B cell (primary cell): ENCODE measurements at regions not wholly inside any gene's neighbourhood (a gene's known extent, or its start where the extent isn't known, plus 50 kb on each side); places are given as distances from the start of the nearest gene placed in this dataset.

Source experiments
- ATAC-seq: fragments of 200-7000 bp; cut with Tn5 transposase; one replicate; pipeline ENCODE4 v1.10.0; 2021; ENCODE audit warnings: low read depth, mild to moderate bottlenecking, moderate number of reproducible peaks, moderate library complexity
- CTCF ChIA-PET: fragments of 350-600 bp; sonication (Branson Sonifier 250); formaldehyde crosslinking; loops from one replicate; lab custom pipeline; 2021; ENCODE audit warnings: antibody characterized with exemption, inconsistent platforms; lab: Charles Lee
- POLR2A ChIA-PET: fragments of 350-600 bp; sonication (Branson Sonifier 250); formaldehyde crosslinking; loops from one replicate; lab custom pipeline; 2021; ENCODE audit warnings: antibody characterized with exemption; lab: Charles Lee
- DNase-seq: peaks from one replicate; pipeline ENCODE4 v3.0.0; 2013
- H2AFZ ChIP-seq: 2 replicates; pipeline ENCODE4 v1.6.1; 2012; ENCODE audit warnings: mild to moderate bottlenecking, low read depth, low read length; ENCODE audit not compliant: insufficient read depth, poor library complexity, severe bottlenecking
- H3K27ac ChIP-seq, 2 donors: 1 replicate in 1 of 2; 2 replicates in 1 of 2; pipeline ENCODE4 v1.5.1; 2012 to 2013; ENCODE audit warnings: low read length in 2 of 2, mild to moderate bottlenecking in 2 of 2, moderate library complexity in 1 of 2
- H3K27me3 ChIP-seq, 4 experiments: fragments of 200-600 bp in 1 of 4; sonication (generic) in 1 of 4; replicated peaks in 1 of 4; 1 replicate in 2 of 4; 2 replicates in 2 of 4; pipeline versions ENCODE4 v1.6.1 to v1.7.0; 2013 to 2016; ENCODE audit warnings: low read length in 3 of 4, mild to moderate bottlenecking in 2 of 4, mixed read lengths in 1 of 4, moderate library complexity in 1 of 4; ENCODE audit not compliant: insufficient read depth in 4 of 4, control insufficient read depth in 3 of 4; ENCODE audit errors: control extremely low read depth in 1 of 4
- H3K36me3 ChIP-seq, 2 experiments: replicated peaks in 1 of 2; 1 replicate in 1 of 2; 2 replicates in 1 of 2; pipeline versions ENCODE4 v1.6.1 to v1.7.1; 2013; ENCODE audit warnings: low read length in 1 of 2; ENCODE audit not compliant: insufficient read depth in 2 of 2, control insufficient read depth in 1 of 2; ENCODE audit errors: control extremely low read depth in 1 of 2, extremely low read depth in 1 of 2
- H3K4me1 ChIP-seq, 2 donors: fragments of 200-600 bp in 1 of 2; sonication (generic) in 1 of 2; 1 replicate in 1 of 2; 2 replicates in 1 of 2; pipeline versions ENCODE4 v1.5.1 to v1.6.1; 2013 to 2017; ENCODE audit warnings: low read length in 2 of 2; ENCODE audit not compliant: control insufficient read depth in 2 of 2, insufficient read depth in 2 of 2
- H3K4me2 ChIP-seq: replicated peaks from 2 replicates; pipeline ENCODE3; 2012; ENCODE audit warnings: mild to moderate bottlenecking, low read depth, low read length; ENCODE audit not compliant: poor library complexity, severe bottlenecking
- H3K4me3 ChIP-seq, 5 experiments: fragments of 200-600 bp in 1 of 5; sonication (generic) in 1 of 5; 1 replicate in 3 of 5; 2 replicates in 2 of 5; pipeline versions ENCODE4 v1.5.1 to v1.7.0; 2011 to 2016; ENCODE audit warnings: low read length in 4 of 5, mild to moderate bottlenecking in 4 of 5, low read depth in 2 of 5, control low read depth in 1 of 5, moderate library complexity in 1 of 5; ENCODE audit not compliant: insufficient read depth in 1 of 5; ENCODE audit errors: control extremely low read depth in 1 of 5, extremely low read depth in 1 of 5
- H3K79me2 ChIP-seq: fragments of 200-600 bp; sonication (generic); one replicate; pipeline ENCODE4 v1.6.0; 2016; ENCODE audit warnings: low read length; ENCODE audit not compliant: control insufficient read depth, insufficient read depth
- H3K9ac ChIP-seq: fragments of 200-600 bp; sonication (generic); 2 replicates; pipeline ENCODE4 v1.6.1; 2017; ENCODE audit warnings: mild to moderate bottlenecking, low read length, moderate library complexity
- H3K9me3 ChIP-seq, 3 donors: one replicate each; pipeline versions ENCODE4 v1.6.1 to v1.7.1; 2013; ENCODE audit warnings: low read length in 2 of 3; ENCODE audit not compliant: control insufficient read depth in 2 of 3, insufficient read depth in 1 of 3; ENCODE audit errors: control extremely low read depth in 1 of 3
- H4K20me1 ChIP-seq: 2 replicates; pipeline ENCODE4 v1.6.0; 2012; ENCODE audit warnings: mild to moderate bottlenecking, low read length; ENCODE audit not compliant: insufficient read depth, control insufficient read depth, poor library complexity, severe bottlenecking
- H3K27ac Mint-ChIP-seq: one replicate; pipeline ENCODE4 v1.8.0; 2021; ENCODE audit warnings: mixed read lengths
- H3K27me3 Mint-ChIP-seq: one replicate; pipeline ENCODE4 v1.8.0; 2021; ENCODE audit warnings: mixed read lengths
- H3K4me1 Mint-ChIP-seq: one replicate; pipeline ENCODE4 v1.8.0; 2021; ENCODE audit warnings: mixed read lengths
- H3K4me3 Mint-ChIP-seq: one replicate; pipeline ENCODE4 v1.8.0; 2021; ENCODE audit warnings: mixed read lengths
- H3K9me3 Mint-ChIP-seq: one replicate; pipeline ENCODE4 v1.8.0; 2022; ENCODE audit warnings: mixed read lengths; ENCODE audit not compliant: insufficient read depth
- CTCF ChIP-seq: fragments of 200-600 bp; IDR thresholded peaks from one replicate; pipeline ENCODE4 v1.8.0; 2022; ENCODE audit warnings: antibody characterized with exemption, mild to moderate bottlenecking
- EZH2 ChIP-seq: IDR thresholded peaks from 2 replicates; pipeline ENCODE4 v1.6.1; 2012; ENCODE audit warnings: borderline replicate concordance, low read depth, mild to moderate bottlenecking, moderate library complexity, low read length; ENCODE audit not compliant: insufficient read depth, poor library complexity, severe bottlenecking
- WGBS: methylation state at CpG from one replicate; pipeline ENCODE4 v1.1.5; 2013; ENCODE audit warnings: missing lambda C conversion rate; ENCODE audit not compliant: insufficient coverage; 5-methylcytosine and 5-hydroxymethylcytosine counted together
- intact Hi-C: fragments of 100-400 bp; cut with micrococcal nuclease; formaldehyde crosslinking; loops from one replicate; pipeline ENCODE4 v1.10.0; 2022

- Mint-ChIP-seq H3K27ac (no peak overlapping the region), H3K4me3 (no peak overlapping the region), H3K27me3 (no peaks in the 10 kb centered on the region), H3K4me1 (peaks cover 4% of the 10 kb centered on the region), H3K9me3 (peaks cover 3% of the 10 kb centered on the region)
- no peak for ATAC-seq
- H3K4me3 ChIP-seq, result no peak overlapping the region
- H3K27me3 ChIP-seq, result no peaks in the 10 kb centered on the region
- no CpG with 5 or more reads among the region's 3 CpGs for WGBS
- no peak overlapping the region for H3K4me2 ChIP-seq
- no peaks in the 10 kb centered on the region for H3K79me2 ChIP-seq
- no peak for DNase-seq
- H2AFZ ChIP-seq, result no peak overlapping the region
- no peaks in the 10 kb centered on the region for H3K9me3 ChIP-seq
- no peaks in the 10 kb centered on the region for H4K20me1 ChIP-seq
- POLR2A ChIA-PET, result no interaction called here
- H3K4me1 ChIP-seq, result no peaks in the 10 kb centered on the region
- no peak overlapping the region for H3K9ac ChIP-seq
- intact Hi-C loops, result no loop called here
- CTCF ChIA-PET, result no interaction called here
- no peaks in the 10 kb centered on the region for H3K36me3 ChIP-seq
- no peak overlapping the region for H3K27ac ChIP-seq
- TF ChIP-seq EZH2, result no peak
- no peak for TF ChIP-seq CTCF
Observed at GRCh38 chr1:88275259-88275862, 408.7 kb upstream of the PKN2 start.

DNA sequence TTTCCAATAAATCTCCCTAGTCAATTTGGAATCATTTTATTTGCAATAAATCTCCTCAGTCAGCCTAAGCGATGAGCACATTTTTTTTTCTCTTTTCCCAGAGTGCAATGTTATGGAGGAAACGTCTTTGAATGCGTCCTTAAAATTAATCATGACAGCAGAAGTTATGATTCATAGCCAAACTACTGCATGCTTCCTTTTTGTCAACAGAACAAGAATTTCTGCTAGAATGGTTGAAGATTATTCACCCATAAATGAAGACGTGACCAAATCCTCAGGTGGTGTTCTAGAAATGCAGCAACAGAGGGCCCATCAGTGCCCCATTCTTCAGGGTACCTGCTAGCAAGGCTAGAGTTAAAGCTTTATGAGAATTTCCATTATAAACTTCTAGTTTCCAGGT lies 407.9 kb upstream of the PKN2 start:
- H3K4me1 ChIP-seq, result no peaks in the 10 kb centered on the region
- no peak overlapping the region for H3K4me3 ChIP-seq
- DNase-seq, result no peak
- ATAC-seq, result no peak
- Mint-ChIP-seq H3K27me3 (peaks cover 3% of the 10 kb centered on the region), H3K9me3 (peaks cover 3% of the 10 kb centered on the region), H3K27ac (no peak overlapping the region), H3K4me1 (peaks cover 4% of the 10 kb centered on the region), H3K4me3 (no peak overlapping the region)
- H3K79me2 ChIP-seq, result no peaks in the 10 kb centered on the region
- TF ChIP-seq EZH2 (no peak), CTCF (no peak)
- no peaks in the 10 kb centered on the region for H3K36me3 ChIP-seq
- 40% methylated on average over 1 of the region's 4 CpGs for WGBS
- CTCF ChIA-PET, result no interaction called here
- no peak overlapping the region for H3K4me2 ChIP-seq
- H3K9ac ChIP-seq, result no peak overlapping the region
- no peaks in the 10 kb centered on the region for H4K20me1 ChIP-seq
- POLR2A ChIA-PET, result no interaction called here
- no peak overlapping the region for H3K27ac ChIP-seq
- intact Hi-C loops, result no loop called here
- H3K9me3 ChIP-seq, result no peaks in the 10 kb centered on the region
- H2AFZ ChIP-seq, result no peak overlapping the region
- H3K27me3 ChIP-seq, result no peaks in the 10 kb centered on the region
